Activated gamma-delta T cell (primary cell): ENCODE measurements at regions not wholly inside any gene's neighbourhood (a gene's known extent, or its start where the extent isn't known, plus 50 kb on each side); places are given as distances from the start of the nearest gene placed in this dataset.

Source experiments
- DNase-seq: peaks from one replicate; lab custom pipeline; 2025; lab: John Stamatoyannopoulos, UW

GRCh38 chr9:29822458-29822857 lies 2249.2 kb upstream of the C9orf72 start:
- no peak for DNase-seq

GRCh38 chr9:29826421-29826820 lies 2253.1 kb upstream of the C9orf72 start:
- no peak for DNase-seq

- DNase-seq: no peak
Observed at GRCh38 chr9:29830821-29831220, 2257.5 kb upstream of the C9orf72 start.

- DNase-seq: no peak
Observed at GRCh38 chr9:29838491-29839020, 2265.3 kb upstream of the C9orf72 start.

- no peak for DNase-seq
Observed at GRCh38 chr9:29844251-29844650, 2271.0 kb upstream of the C9orf72 start.

GRCh38 chr9:29850664-29851063 lies 2277.4 kb upstream of the C9orf72 start:
- no peak for DNase-seq

- no peak for DNase-seq
Observed at GRCh38 chr9:29861803-29862202, 2288.5 kb upstream of the C9orf72 start.

- DNase-seq: no peak
Observed at GRCh38 chr9:29865764-29866313, 2292.6 kb upstream of the C9orf72 start.

- no peak for DNase-seq
Observed at GRCh38 chr9:29866556-29866955, 2293.3 kb upstream of the C9orf72 start.

GRCh38 chr9:29873579-29873978 lies 2300.3 kb upstream of the C9orf72 start:
- DNase-seq: no peak

GRCh38 chr9:29875547-29875946 lies 2302.3 kb upstream of the C9orf72 start:
- DNase-seq: no peak

GRCh38 chr9:29882767-29883166 lies 2309.5 kb upstream of the C9orf72 start:
- no peak for DNase-seq

- DNase-seq: no peak
Observed at GRCh38 chr9:29906065-29906464, 2332.8 kb upstream of the C9orf72 start.

GRCh38 chr9:29928072-29928471 lies 2354.8 kb upstream of the C9orf72 start:
- no peak for DNase-seq

GRCh38 chr9:29939559-29939958 lies 2366.3 kb upstream of the C9orf72 start:
- DNase-seq: no peak

- DNase-seq: no peak
Observed at GRCh38 chr9:29945012-29945411, 2371.7 kb upstream of the C9orf72 start.

GRCh38 chr9:29958469-29958868 lies 2385.2 kb upstream of the C9orf72 start:
- DNase-seq: no peak

- no peak for DNase-seq
Observed at GRCh38 chr9:29965834-29966233, 2392.6 kb upstream of the C9orf72 start.

- no peak for DNase-seq
Observed at GRCh38 chr9:29966247-29966646, 2393.0 kb upstream of the C9orf72 start.

- no peak for DNase-seq
Observed at GRCh38 chr9:29968831-29969230, 2395.6 kb upstream of the C9orf72 start.

- DNase-seq: no peak
Observed at GRCh38 chr9:29969408-29969807, 2396.1 kb upstream of the C9orf72 start.

GRCh38 chr9:29969856-29970647 lies 2396.8 kb upstream of the C9orf72 start:
- no peak for DNase-seq

- DNase-seq: no peak
Observed at GRCh38 chr9:29974197-29974596, 2400.9 kb upstream of the C9orf72 start.

- no peak for DNase-seq
Observed at GRCh38 chr9:29976981-29977380, 2403.7 kb upstream of the C9orf72 start.
